GM23248 (cell line): ENCODE measurements at regions not wholly inside any gene's neighbourhood (a gene's known extent, or its start where the extent isn't known, plus 50 kb on each side); places are given as distances from the start of the nearest gene placed in this dataset.
"Not testable (repeated sequence)": the region's sequence is repeated elsewhere in the genome, so short reads cannot be mapped to it uniquely, and the experiment has no call there.

ENCODE experiments used
- EZH2 ChIP-seq: fragments of 200-600 bp; sonication (generic); IDR thresholded peaks from 2 replicates; pipeline ENCODE4 v1.6.1; 2018; ENCODE audit warnings: antibody characterized with exemption, mild to moderate bottlenecking; ENCODE audit not compliant: insufficient read depth, poor library complexity, severe bottlenecking
- EZH2phosphoT487 ChIP-seq: fragments of 200-600 bp; sonication (generic); IDR thresholded peaks from 2 replicates; pipeline ENCODE4 v1.6.1; 2018; ENCODE audit warnings: antibody characterized with exemption, moderate library complexity, mild to moderate bottlenecking, low read depth; ENCODE audit not compliant: insufficient read depth

GRCh38 chr13:18643644-18644172, 537.9 kb downstream of the TUBA3C start:
- TF ChIP-seq EZH2, EZH2phosphoT487: not testable (repeated sequence)
